ENCODE measurements at regions not wholly inside any gene's neighbourhood (a gene's known extent, or its start where the extent isn't known, plus 50 kb on each side); places are given as distances from the start of the nearest gene placed in this dataset.
"Not testable (repeated sequence)": the region's sequence is repeated elsewhere in the genome, so short reads cannot be mapped to it uniquely, and the experiment has no call there.

DNA sequence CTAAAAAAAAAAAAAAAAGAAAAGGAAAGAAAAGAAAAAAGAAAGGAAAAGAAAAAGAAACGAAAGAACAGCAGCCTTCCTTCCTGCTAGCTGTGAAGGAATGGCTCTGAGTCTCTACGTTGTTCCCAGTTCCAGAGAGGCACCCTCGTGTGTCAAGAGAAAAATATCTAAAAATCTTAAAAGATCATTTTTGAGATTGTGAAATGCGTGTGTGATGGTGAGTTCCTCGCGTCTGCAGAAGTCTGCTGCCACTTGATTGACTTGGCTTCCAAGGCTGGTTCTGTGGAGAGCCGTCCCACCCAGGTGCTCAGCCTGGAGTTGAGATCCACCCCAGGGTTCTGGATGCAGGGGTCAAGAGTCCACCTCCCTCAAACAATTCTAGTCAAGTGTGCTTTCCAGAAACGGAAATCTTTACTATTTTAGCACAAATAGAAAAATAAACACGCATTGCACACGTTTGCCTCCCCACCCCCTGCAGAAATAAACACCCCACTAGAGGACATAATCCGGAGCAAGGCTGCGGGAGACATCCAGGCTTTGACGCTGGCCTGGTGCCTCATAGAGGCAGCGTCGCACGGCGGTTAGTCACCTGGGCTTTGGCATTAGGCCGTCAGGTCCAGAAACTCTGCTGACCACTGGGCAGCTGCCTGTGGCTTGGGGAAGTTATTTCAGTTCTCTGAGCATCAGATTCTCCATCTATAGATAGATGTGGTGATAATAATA is 265.4 kb downstream of the FAM43A start:
- DNase-seq: no peak

GRCh38 chr3:194951629-194951920 is 265.9 kb downstream of the FAM43A start:
- DNase-seq: not testable (repeated sequence)

DNA sequence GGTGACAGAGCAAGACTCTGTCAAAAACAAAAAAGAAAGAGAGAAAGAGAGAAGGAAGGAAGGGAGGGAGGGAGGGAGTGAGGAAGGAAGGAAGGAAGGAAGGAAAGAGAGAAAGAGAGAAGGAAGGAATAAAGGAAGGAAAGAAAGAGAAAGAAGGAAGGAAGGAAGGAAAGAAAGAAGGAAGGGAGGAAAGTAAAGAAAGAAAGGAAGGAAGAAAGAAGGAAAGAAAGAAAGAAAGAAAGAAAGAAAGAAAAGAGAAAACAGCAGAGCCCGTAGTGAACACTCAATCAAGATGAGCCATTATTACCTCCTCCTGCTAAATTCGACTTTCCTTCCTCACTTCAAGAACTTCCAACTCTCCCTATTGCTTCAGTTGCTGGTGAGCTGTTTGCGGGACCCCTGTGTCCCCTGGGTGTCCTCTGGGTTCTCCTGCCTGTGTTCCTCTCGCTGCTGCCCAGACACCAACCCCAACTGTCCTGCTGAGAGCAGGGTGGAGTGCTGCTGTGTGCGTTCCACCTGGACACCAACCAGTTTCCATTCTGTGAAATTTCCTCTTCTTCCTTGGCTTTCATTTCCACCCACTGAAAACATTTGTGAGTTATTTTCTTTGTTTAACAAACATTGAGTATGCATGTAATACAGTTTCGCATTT is 266.4 kb downstream of the FAM43A start:
- no peak for DNase-seq

GRCh38 chr3:194952841-194953241 is 267.2 kb downstream of the FAM43A start:
- DNase-seq: no peak

- DNase-seq: no peak
These were observed 267.6 kb downstream of the FAM43A start for GRCh38 chr3:194953291-194953690.

GRCh38 chr3:194955546-194955945 is 269.9 kb downstream of the FAM43A start:
- DNase-seq: no peak

DNA sequence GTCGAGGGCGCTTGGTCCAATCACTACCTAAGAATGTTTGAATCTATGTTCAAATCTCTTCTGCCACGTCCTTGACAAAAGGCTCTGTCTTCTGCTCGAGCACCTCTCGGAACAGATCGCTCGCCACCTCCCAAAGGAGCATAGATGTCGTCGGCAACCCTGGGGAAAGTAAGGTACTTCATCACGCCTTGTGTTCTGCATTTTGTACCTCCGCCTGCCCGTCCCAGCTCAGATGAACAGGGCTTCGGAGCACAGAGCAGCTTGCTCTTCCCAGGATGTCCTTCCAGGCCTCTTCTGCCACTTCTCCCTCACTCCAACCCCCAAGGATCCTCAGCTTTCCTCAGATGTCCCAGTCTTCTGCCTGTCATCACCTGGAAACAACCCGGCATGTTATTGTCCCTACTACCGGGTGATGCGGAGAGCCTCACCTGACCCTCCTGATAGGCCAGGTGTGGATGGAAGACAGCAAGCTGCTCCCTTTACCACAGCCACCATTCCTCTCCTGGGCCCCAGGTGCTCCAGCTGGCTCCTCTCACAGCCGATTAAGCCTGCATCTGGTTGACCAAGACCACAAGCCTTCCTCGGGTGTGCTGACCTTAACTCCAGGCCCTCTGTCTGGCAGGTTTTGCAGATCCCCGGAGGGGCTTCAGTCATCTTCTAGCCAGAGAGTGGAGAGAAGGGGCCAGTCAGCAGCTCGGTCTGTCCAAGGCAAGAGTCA is 270.5 kb downstream of the FAM43A start:
- no peak for DNase-seq

DNA sequence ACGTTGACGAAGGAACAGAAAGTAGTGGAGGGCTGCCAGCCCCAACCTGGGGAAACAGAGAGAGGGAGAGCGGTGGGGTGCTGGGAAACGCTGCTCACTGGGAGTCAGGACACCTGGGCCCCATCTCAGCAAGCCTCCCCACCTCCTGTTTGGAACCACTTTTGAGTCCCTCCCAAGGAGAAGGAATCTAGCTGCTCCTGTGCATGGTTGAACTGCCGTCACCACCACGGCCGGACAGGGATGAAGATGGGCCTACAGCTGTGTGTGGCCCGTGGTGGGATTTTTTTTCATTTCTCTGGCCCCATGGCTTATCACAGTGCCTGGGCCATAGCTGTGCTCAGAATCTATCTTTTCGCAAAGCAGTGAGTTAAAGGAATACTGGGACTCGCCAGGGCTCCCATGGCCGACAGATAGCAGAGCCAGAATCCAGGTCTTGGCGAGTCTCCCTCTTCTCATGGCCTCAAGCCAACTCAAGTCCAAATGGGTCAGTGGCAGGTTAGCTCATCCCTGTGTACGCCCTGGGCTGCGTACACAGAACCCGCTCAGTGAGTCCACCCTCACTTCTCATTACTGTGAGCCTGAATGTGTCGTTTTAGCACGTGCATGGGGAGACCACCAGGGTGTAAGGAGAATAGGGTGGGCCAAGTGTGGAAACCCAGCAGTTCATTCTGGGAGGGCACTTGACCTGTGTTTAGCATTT is 271.2 kb downstream of the FAM43A start:
- no peak for DNase-seq

DNA sequence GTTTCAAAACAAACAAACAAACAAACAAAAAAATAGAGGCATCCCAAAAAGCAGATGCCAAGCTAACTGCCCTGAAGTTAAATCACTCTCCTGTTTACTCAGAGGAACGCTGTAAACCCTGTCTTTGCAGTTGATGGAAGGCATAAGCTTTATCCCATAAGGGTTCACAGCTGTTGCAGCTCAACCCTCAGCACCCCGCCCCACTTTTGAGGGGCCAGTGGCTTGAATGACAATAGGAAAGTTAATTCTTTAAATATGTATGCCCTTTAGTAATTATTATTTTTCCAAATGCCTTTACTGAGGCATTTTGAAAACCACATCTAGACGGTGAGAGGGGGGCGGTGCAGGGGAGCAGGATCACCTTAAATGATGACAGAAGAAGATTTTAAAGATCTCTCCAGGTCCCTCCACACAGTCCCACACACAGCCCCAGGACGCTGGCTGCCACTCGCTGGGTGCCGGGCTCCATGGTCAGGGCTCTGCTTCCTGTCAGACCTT is 272.1 kb downstream of the FAM43A start:
- no peak for DNase-seq

DNA sequence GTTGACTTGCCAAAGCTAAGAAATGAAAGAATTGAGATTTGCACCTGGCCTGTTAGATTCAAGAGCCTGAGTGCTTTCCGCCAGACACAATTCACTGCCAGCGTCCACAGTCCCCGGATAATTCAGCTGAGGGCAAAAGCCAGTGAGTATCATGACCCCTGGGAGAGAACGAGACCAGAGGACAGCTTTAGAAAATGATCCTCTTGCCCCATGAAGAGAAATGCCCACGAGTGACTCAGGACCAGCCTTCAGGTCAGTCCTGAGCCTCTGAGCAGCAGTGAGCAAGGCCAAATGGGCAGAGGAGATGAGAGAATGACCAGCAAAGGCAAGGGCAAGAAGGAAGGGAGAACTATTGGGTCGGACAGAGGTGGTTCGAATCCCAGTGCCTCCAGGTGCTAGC is 273.5 kb downstream of the FAM43A start:
- DNase-seq: no peak

- not testable (repeated sequence) for DNase-seq
These were observed 274.0 kb downstream of the FAM43A start for GRCh38 chr3:194959666-194960065.

GRCh38 chr3:194960446-194961032 is 274.9 kb downstream of the FAM43A start:
- DNase-seq: no peak

DNA sequence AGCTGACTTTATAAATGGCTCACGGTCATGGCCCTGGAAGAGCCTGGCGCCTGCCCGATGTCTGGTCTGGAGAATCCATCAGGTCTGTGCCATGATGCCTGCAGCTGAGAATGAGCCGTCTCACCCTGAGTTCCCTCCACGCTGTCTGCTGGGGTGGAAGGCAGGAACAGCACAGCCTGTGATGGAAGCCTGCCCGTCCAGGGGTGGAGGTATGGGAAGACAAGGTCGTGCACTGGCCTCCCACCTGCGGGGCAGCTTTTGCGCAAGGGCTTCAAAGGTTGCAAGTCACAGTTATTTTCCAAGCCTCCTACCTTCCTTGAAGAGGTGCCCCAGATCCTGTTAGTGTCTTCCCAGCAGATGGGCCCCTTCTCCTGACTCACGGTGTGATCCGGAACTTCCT is 275.5 kb downstream of the FAM43A start:
- no peak for DNase-seq

- no peak for DNase-seq
These were observed 275.9 kb downstream of the FAM43A start for GRCh38 chr3:194961571-194961970.

GRCh38 chr3:194962056-194962455 is 276.4 kb downstream of the FAM43A start:
- no peak for DNase-seq

GRCh38 chr3:194964809-194965208 is 279.1 kb downstream of the FAM43A start:
- no peak for DNase-seq

DNA sequence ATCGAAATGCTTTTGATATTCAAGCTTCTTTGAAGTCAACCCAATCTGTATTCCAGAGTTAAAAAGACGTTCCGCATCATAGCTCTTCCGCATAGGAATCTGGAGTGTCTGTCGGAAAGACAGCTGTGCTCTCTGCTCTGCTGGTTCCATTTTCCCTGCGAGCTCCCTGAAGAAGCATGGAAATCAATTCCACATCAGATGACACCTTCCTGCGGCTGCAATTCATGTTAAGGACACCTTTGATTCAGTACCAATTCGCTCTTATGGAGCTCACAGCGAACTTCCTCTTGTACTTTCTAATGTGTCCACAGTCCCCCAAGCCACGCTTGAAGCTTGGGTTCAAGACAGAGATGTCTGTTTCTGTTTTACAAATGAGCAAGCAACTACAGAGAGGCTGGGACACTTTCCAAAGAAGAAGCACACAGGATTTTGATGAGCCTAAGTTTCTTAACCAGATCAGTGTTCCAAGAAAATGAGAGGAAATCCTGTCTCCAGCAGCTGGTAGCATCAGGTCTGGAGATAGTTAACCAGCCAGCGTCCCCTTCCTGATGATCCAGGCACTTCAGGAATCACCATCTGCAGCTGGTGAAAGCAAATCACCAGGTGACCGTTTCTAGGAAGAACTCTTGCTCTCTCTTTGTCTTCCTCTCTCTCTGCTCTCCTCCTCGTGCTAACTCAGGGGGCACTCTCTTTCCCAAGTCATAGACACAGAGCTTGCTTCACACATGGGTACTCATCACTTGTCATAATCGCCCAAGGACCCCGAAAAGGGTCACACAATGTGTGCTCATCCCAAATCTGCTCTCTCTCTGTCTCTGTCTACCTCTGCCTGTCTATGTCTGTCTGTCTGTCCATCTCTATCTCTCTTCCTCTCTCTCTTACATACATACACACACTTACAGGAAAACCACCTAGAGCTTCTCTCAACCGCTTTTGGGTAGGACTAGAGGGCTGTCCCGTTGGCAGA is 281.8 kb downstream of the FAM43A start:
- DNase-seq: peak; percentile 5

DNA sequence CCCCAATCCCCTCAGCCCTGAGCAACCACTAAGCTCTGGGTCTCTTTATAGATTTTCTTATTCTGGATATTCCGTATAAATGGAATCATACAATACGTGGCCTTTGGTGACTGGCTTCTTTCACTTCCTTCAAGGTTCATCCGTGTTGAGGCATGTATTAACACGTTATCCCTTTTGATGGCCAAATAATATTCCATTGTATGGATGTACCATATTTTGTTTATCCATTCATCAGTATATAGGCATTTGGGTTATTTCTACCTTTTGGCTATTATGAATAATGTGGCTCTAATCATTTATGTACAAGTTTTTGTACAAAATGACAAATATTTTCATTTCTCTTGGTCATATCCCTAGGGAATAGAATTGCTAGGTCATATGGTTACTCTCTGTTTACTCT is 284.4 kb downstream of the FAM43A start:
- DNase-seq: no peak

DNA sequence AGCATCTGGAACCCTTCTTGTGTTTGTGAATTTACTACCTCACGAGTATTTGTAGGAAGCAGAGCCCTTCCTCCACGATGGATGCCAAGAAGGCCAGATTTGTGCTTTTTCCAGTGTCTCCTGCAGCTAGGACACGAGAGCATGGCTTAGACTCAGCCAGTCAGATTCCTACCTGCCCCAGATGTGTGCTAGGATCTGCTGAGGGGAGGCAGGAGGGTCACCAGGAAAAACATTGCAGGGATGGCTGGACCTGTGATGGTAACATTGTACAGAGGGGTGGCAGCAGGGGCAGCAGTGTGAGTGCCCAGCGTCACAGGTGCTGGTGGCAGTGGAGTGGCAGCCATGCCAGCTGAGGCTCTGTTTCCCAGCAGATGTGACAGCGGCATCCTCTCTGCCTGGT is 285.3 kb downstream of the FAM43A start:
- no peak for DNase-seq

DNA sequence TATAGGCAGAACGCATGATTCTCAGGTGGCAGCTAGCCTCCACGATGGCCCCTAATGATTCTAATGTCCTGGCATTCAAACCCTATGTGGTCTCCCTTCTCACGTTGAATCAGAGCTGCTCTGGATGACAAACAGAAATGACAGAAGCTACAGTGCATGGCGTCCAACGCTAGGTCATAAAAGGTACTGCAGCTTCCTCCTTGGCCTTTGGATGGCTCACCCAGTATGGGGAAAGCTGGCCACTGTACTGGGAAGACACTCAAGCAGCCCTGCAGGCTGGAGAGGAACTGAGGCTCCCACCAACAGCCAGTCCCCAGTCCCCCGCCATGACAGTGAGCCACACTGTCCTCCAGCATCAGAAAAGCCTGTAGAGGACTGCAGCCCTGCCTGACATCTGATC is 286.3 kb downstream of the FAM43A start:
- DNase-seq: no peak

GRCh38 chr3:194972641-194973040 is 287.0 kb downstream of the FAM43A start:
- DNase-seq: no peak

Measured in fibroblast of skin of back (primary cell).